ENCODE measurements at regions not wholly inside any gene's neighbourhood (a gene's known extent, or its start where the extent isn't known, plus 50 kb on each side); places are given as distances from the start of the nearest gene placed in this dataset.
A peak's percentile ranks its signal among the peaks of the same experiment; 100 is the strongest.

- TF ChIP-seq PRDM10 (IDR thresholded peaks at IDR 0.05; ENCODE audit: partially characterized antibody) (no peak), ZFP36 (IDR thresholded peaks at IDR 0.05; ENCODE audit: low read depth, low read length, partially characterized antibody) (no peak), ZNF77 (CRISPR knock-in tag; IDR thresholded peaks at IDR 0.05) (no peak)
Observed at GRCh38 chr17:77837917-77838316, 120.6 kb upstream of the TNRC6C start (continued).

DNA sequence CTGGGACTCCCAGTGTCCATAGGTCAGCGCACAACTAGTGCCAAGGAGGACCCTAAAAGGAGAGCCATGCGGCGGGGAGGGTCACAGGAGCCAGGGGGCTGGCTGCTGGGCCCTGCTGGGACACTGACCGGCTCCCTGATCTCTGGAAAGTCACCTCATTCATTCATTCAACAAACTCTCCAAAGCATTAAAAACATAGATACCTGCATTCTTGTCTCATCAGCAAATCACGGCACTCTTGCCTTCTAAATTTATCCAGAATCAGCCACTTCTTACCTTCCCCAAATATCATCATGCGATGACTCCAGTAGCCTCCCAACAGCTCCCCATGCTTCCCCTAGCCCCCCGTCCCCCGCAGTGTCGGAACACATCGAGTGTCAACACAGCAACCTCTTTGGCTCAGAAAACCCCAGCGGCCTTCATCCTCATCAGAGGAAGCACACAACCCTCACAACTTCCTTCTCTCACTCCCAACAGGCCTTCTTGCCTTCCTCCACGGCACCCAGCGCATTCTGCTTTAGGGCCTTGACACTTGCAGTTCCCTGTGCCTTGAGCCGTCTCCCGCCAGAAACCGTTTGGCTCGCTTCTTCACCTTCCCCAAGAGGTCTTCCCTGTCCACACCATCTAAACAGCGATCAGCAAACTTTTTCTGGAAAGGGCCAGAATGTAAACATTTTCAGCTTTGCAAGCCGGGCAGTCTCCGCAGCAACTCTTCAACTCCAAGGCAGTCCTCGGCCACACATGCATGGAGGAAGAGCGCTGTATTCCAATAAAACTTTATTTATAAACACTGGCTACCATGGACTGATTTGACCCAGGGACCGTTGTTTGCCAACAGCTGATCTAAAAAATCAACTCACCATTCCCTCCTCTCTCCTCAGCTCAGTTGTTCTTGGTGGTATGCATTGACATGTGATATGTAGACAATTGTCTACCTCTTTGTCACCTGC lies 119.5 kb upstream of the TNRC6C start:
- H3K9ac ChIP-seq (ENCODE audit: insufficient read depth in 1 of 2, low read depth in 2 of 2, low read length in 2 of 2): no peak overlapping the region
- H4K20me1 ChIP-seq (replicated peaks; ENCODE audit: control insufficient read depth, insufficient read depth, low read length): no peaks in the 10 kb centered on the region
- no peaks in the 10 kb centered on the region for H3K9me1 ChIP-seq (ENCODE audit: control insufficient read depth, insufficient read depth, low read length)
- in situ Hi-C loops (cut with MboI): no loop called here
- DNase-seq (ENCODE audit: extremely low read depth in 1 of 4, low spot score in 3 of 4) (no peak), ATAC-seq (no peak), FAIRE-seq (no peak)
- no peaks in the 10 kb centered on the region for H3K27me3 ChIP-seq (ENCODE audit: control insufficient read depth in 2 of 2, insufficient read depth in 2 of 2, low read length in 2 of 2)
- CTCF ChIA-PET (ENCODE audit: low intra/inter-chr PET ratio): no interaction called here
- POLR2A ChIA-PET: no interaction called here
- H3K79me2 ChIP-seq (ENCODE audit: control insufficient read depth, insufficient read depth, low read length): no peaks in the 10 kb centered on the region
- H3K36me3 ChIP-seq (ENCODE audit: control insufficient read depth, insufficient read depth, low read length): no peaks in the 10 kb centered on the region
- peaks cover 32 to 39% of the 10 kb centered on the region in 2 experiments for H3K4me1 ChIP-seq (replicated peaks in 1 of 2; ENCODE audit: control insufficient read depth in 2 of 2, insufficient read depth in 2 of 2, low read length in 2 of 2)
- no peaks in the 10 kb centered on the region for H3K9me3 ChIP-seq (replicated peaks; ENCODE audit: control insufficient read depth, insufficient read depth, low read depth, low read length)
- H3K27ac ChIP-seq (ENCODE audit: extremely low read depth, low read depth, low read length): no peak overlapping the region
- no TSS peak for BruUV-seq (replicated peaks)
- 76% methylated on average over 21 of the region's 23 CpGs for WGBS (ENCODE audit: insufficient coverage, low coverage, missing lambda C conversion rate)
- intact Hi-C loops (cut with micrococcal nuclease): loop anchor here (10.0 kb wide), 1 partner anchor 46 kb away; no protein-coding TSS in a partner anchor
- no peak overlapping the region for H3K4me3 ChIP-seq
- peak overlapping the region; percentile 86 for H2AFZ ChIP-seq (ENCODE audit: low read depth, low read length)
- no peak overlapping the region; the same call in 1 of the 2 replicates for H3K4me2 ChIP-seq (ENCODE audit: insufficient read depth, low read length)
- TF ChIP-seq, protein P1, sequence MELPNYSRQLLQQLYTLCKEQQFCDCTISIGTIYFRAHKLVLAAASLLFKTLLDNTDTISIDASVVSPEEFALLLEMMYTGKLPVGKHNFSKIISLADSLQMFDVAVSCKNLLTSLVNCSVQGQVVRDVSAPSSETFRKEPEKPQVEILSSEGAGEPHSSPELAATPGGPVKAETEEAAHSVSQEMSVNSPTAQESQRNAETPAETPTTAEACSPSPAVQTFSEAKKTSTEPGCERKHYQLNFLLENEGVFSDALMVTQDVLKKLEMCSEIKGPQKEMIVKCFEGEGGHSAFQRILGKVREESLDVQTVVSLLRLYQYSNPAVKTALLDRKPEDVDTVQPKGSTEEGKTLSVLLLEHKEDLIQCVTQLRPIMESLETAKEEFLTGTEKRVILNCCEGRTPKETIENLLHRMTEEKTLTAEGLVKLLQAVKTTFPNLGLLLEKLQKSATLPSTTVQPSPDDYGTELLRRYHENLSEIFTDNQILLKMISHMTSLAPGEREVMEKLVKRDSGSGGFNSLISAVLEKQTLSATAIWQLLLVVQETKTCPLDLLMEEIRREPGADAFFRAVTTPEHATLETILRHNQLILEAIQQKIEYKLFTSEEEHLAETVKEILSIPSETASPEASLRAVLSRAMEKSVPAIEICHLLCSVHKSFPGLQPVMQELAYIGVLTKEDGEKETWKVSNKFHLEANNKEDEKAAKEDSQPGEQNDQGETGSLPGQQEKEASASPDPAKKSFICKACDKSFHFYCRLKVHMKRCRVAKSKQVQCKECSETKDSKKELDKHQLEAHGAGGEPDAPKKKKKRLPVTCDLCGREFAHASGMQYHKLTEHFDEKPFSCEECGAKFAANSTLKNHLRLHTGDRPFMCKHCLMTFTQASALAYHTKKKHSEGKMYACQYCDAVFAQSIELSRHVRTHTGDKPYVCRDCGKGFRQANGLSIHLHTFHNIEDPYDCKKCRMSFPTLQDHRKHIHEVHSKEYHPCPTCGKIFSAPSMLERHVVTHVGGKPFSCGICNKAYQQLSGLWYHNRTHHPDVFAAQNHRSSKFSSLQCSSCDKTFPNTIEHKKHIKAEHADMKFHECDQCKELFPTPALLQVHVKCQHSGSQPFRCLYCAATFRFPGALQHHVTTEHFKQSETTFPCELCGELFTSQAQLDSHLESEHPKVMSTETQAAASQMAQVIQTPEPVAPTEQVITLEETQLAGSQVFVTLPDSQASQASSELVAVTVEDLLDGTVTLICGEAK (IDR thresholded peaks at IDR 0.05): peak; percentile 94
- TF ChIP-seq, protein P1 (CRISPR knock-in tag; IDR thresholded peaks at IDR 0.05): peak; percentile 82
- TF ChIP-seq ZNF316 (IDR thresholded peaks at IDR 0.05): peak; percentile 71
